ENCODE measurements at regions not wholly inside any gene's neighbourhood (a gene's known extent, or its start where the extent isn't known, plus 50 kb on each side); places are given as distances from the start of the nearest gene placed in this dataset.

- H3K9me3 ChIP-seq (ENCODE audit: insufficient read depth, low read depth, low read length), result 0 out of 2 replicates have a peak, but pooled peaks cover 6% of the 10 kb centered on the region
- H3K27me3 ChIP-seq (ENCODE audit: insufficient read depth, low read length), result no peaks in the 10 kb centered on the region
- H3K36me3 ChIP-seq (ENCODE audit: insufficient read depth, low read depth, low read length), result no peaks in the 10 kb centered on the region
- no peak overlapping the region for H3K27ac ChIP-seq (ENCODE audit: low read length)
- no peak overlapping the region for H3K4me3 ChIP-seq (ENCODE audit: low read length)
- no peak overlapping the region for H3K9ac ChIP-seq (ENCODE audit: low read depth, low read length)
- no peaks in the 10 kb centered on the region for H3K4me1 ChIP-seq (ENCODE audit: insufficient read depth, low read length)
These were observed 54.9 kb upstream of the ZBTB18 start for GRCh38 chr1:243996223-243996622.

GRCh38 chr1:243991650-243992049 is 59.4 kb upstream of the ZBTB18 start:
- Histone ChIP-seq H3K36me3 (ENCODE audit: insufficient read depth, low read depth, low read length) (no peaks in the 10 kb centered on the region), H3K4me3 (ENCODE audit: low read length) (no peak overlapping the region), H3K9me3 (ENCODE audit: insufficient read depth, low read depth, low read length) (0 out of 2 replicates have a peak, but pooled peaks cover 6% of the 10 kb centered on the region), H3K9ac (ENCODE audit: low read depth, low read length) (no peak overlapping the region), H3K27ac (ENCODE audit: low read length) (no peak overlapping the region), H3K27me3 (ENCODE audit: insufficient read depth, low read length) (no peaks in the 10 kb centered on the region), H3K4me1 (ENCODE audit: insufficient read depth, low read length) (no peaks in the 10 kb centered on the region)

DNA sequence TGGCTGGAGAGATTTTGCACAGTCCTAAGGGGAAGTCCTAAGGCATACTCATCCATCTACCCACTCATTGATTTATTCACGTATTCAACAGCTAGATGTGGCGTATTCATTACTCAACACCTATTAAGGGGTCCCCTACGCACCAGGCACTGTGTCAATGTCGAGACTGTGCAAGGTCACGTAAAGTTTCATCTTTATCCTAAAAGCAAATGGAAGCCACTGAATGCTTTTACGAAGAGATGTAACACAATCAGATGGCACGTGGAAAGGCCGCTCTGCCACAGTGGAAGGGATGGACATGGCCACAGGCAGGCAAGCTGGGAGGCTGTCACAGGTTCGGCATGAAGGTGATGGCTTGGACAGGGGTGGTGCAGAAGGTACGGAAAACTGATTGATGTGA is 66.3 kb upstream of the ZBTB18 start:
- Histone ChIP-seq H3K4me3 (ENCODE audit: low read length) (no peak overlapping the region), H3K9me3 (ENCODE audit: insufficient read depth, low read depth, low read length) (no peaks in the 10 kb centered on the region), H3K27ac (ENCODE audit: low read length) (no peak overlapping the region), H3K9ac (ENCODE audit: low read depth, low read length) (no peak overlapping the region), H3K27me3 (ENCODE audit: insufficient read depth, low read length) (no peaks in the 10 kb centered on the region), H3K4me1 (ENCODE audit: insufficient read depth, low read length) (no peaks in the 10 kb centered on the region), H3K36me3 (ENCODE audit: insufficient read depth, low read depth, low read length) (no peaks in the 10 kb centered on the region)

DNA sequence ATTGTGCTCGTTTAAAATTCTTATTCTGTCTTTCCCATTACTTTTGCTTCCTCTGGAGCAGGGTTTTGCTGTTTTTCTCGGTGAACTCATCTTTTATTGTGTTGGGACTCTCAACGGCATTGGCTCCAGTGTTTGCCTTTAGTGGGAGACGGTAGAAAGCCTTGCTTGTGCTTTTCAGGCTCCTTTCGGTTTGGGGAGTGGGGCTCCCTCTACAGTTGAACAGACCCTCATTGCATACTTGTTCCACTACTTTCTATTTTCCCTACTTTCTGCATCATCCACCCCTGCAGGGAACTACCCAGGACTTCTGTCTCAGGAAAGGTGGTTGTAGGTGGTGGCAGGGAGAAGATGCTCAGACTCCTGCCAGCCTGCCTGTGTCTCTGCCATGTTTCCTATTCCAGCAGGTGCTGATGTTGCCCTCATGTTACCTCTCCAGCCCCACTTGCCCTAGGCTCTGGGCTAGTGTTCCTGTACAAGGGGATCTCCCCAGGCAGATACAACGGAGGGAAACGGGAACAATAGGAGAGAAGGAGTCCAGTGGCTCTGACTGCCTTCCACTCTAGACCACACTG is 68.5 kb upstream of the ZBTB18 start:
- no peaks in the 10 kb centered on the region for H3K27me3 ChIP-seq (ENCODE audit: insufficient read depth, low read length)
- no peaks in the 10 kb centered on the region for H3K36me3 ChIP-seq (ENCODE audit: insufficient read depth, low read depth, low read length)
- no peaks in the 10 kb centered on the region for H3K9me3 ChIP-seq (ENCODE audit: insufficient read depth, low read depth, low read length)
- no peak overlapping the region for H3K9ac ChIP-seq (ENCODE audit: low read depth, low read length)
- no peak overlapping the region for H3K27ac ChIP-seq (ENCODE audit: low read length)
- H3K4me1 ChIP-seq (ENCODE audit: insufficient read depth, low read length), result no peaks in the 10 kb centered on the region
- no peak overlapping the region for H3K4me3 ChIP-seq (ENCODE audit: low read length)

DNA sequence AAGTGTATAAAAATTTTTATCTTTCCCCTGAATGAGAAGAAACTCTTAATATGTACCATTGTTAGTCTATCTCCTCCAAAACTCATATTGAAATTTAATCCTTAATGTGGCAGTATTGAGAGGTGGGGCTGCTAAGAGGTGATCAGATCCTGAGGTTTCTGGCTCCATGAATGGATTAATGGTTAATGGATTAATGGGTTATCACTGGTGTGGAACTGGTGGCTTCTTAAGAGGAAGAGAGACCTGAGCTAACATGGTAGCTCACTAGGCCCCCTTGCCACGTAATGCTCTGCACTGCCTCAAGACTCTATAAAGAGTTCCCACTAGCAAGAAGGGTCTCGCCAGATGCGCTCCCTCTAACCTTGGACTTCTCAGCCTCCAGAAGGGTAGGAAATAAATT is 70.6 kb upstream of the ZBTB18 start:
- Histone ChIP-seq H3K27ac (ENCODE audit: low read length) (no peak overlapping the region), H3K27me3 (ENCODE audit: insufficient read depth, low read length) (no peaks in the 10 kb centered on the region), H3K4me1 (ENCODE audit: insufficient read depth, low read length) (no peaks in the 10 kb centered on the region), H3K36me3 (ENCODE audit: insufficient read depth, low read depth, low read length) (no peaks in the 10 kb centered on the region), H3K9ac (ENCODE audit: low read depth, low read length) (no peak overlapping the region), H3K9me3 (ENCODE audit: insufficient read depth, low read depth, low read length) (no peaks in the 10 kb centered on the region), H3K4me3 (ENCODE audit: low read length) (no peak overlapping the region)

GRCh38 chr1:243980071-243980470 is 71.0 kb upstream of the ZBTB18 start:
- H3K9me3 ChIP-seq (ENCODE audit: insufficient read depth, low read depth, low read length), result no peaks in the 10 kb centered on the region
- no peaks in the 10 kb centered on the region for H3K27me3 ChIP-seq (ENCODE audit: insufficient read depth, low read length)
- H3K9ac ChIP-seq (ENCODE audit: low read depth, low read length), result no peak overlapping the region
- H3K4me3 ChIP-seq (ENCODE audit: low read length), result no peak overlapping the region
- H3K27ac ChIP-seq (ENCODE audit: low read length), result no peak overlapping the region
- H3K36me3 ChIP-seq (ENCODE audit: insufficient read depth, low read depth, low read length), result no peaks in the 10 kb centered on the region
- no peaks in the 10 kb centered on the region for H3K4me1 ChIP-seq (ENCODE audit: insufficient read depth, low read length)

GRCh38 chr1:243979396-243979795 is 71.7 kb upstream of the ZBTB18 start:
- Histone ChIP-seq H3K36me3 (ENCODE audit: insufficient read depth, low read depth, low read length) (no peaks in the 10 kb centered on the region), H3K9me3 (ENCODE audit: insufficient read depth, low read depth, low read length) (no peaks in the 10 kb centered on the region), H3K9ac (ENCODE audit: low read depth, low read length) (no peak overlapping the region), H3K27ac (ENCODE audit: low read length) (no peak overlapping the region), H3K27me3 (ENCODE audit: insufficient read depth, low read length) (no peaks in the 10 kb centered on the region), H3K4me1 (ENCODE audit: insufficient read depth, low read length) (no peaks in the 10 kb centered on the region), H3K4me3 (ENCODE audit: low read length) (no peak overlapping the region)

GRCh38 chr1:243977094-243977493 is 74.0 kb upstream of the ZBTB18 start:
- Histone ChIP-seq H3K4me3 (ENCODE audit: low read length) (no peak overlapping the region), H3K27me3 (ENCODE audit: insufficient read depth, low read length) (no peaks in the 10 kb centered on the region), H3K9ac (ENCODE audit: low read depth, low read length) (no peak overlapping the region), H3K36me3 (ENCODE audit: insufficient read depth, low read depth, low read length) (no peaks in the 10 kb centered on the region), H3K27ac (ENCODE audit: low read length) (no peak overlapping the region), H3K4me1 (ENCODE audit: insufficient read depth, low read length) (no peaks in the 10 kb centered on the region), H3K9me3 (ENCODE audit: insufficient read depth, low read depth, low read length) (no peaks in the 10 kb centered on the region)

DNA sequence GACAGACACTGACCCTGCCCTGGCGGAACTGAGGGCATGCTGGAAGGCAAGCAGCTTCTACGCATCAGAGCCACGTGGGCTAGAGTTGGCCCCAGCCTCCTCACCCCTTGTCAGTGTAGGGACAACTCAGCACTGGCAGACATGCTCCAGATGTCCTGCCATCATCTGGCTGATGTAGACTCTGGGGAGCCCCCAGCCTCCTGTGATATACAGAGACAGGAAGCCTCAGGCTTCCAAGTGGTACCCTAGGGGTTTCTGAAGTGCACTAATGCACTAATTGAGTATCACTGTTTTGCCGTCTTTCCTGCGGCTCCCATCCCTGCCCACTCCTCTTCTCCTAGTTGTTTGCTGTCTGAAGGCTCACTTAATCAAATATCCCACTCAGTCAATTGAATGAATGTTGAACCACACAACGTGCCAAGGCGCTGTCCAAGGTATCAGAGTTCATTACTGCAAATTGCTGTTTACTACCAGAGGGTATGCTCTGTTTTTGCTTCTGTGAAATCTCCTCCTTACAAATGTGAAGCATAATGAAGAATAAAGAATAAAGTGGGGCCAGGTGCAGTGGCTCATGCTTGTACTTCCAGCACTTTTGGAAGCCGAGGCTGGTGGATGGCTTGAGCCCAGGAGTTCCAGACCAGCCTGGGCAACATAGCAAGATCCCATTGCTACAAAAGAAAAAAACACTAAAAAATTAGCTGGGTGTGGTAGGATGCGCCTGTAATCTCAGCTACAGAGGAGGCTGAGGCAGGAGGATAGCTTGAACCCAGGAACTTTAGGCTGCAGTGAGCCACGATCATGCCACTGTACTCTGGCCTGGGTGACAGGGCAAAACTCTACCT is 76.4 kb upstream of the ZBTB18 start:
- no peak overlapping the region for H3K4me3 ChIP-seq (ENCODE audit: low read length)
- no peaks in the 10 kb centered on the region for H3K36me3 ChIP-seq (ENCODE audit: insufficient read depth, low read depth, low read length)
- no peak overlapping the region for H3K9ac ChIP-seq (ENCODE audit: low read depth, low read length)
- H3K4me1 ChIP-seq (ENCODE audit: insufficient read depth, low read length), result no peaks in the 10 kb centered on the region
- H3K27ac ChIP-seq (ENCODE audit: low read length), result no peak overlapping the region
- no peaks in the 10 kb centered on the region for H3K9me3 ChIP-seq (ENCODE audit: insufficient read depth, low read depth, low read length)
- no peaks in the 10 kb centered on the region for H3K27me3 ChIP-seq (ENCODE audit: insufficient read depth, low read length)

DNA sequence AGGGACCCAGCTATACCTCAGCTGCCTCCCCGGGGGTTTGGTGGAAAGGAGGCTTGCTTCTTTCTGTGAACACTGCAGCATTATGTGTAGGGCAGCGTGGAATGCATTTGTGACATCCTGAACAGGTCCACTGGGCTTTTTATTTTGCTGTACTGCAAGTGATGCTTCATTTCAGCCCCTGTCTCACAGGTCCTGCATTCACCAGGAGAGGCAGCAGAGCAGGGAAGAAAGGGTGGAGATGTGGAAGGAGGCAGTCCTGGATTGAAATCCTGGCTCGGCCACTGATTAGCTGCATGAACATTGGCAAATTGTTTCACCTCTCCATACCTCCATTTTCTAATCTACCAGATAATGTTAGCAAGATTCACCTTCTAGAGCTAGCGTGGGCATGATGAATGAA is 77.9 kb upstream of the ZBTB18 start:
- H3K4me3 ChIP-seq (ENCODE audit: low read length), result no peak overlapping the region
- H3K9ac ChIP-seq (ENCODE audit: low read depth, low read length), result no peak overlapping the region
- no peaks in the 10 kb centered on the region for H3K27me3 ChIP-seq (ENCODE audit: insufficient read depth, low read length)
- no peaks in the 10 kb centered on the region for H3K36me3 ChIP-seq (ENCODE audit: insufficient read depth, low read depth, low read length)
- no peak overlapping the region for H3K27ac ChIP-seq (ENCODE audit: low read length)
- H3K4me1 ChIP-seq (ENCODE audit: insufficient read depth, low read length), result peaks cover 10% of the 10 kb centered on the region
- no peaks in the 10 kb centered on the region for H3K9me3 ChIP-seq (ENCODE audit: insufficient read depth, low read depth, low read length)

GRCh38 chr1:243970077-243970476 is 81.0 kb upstream of the ZBTB18 start:
- peaks cover 10% of the 10 kb centered on the region for H3K4me1 ChIP-seq (ENCODE audit: insufficient read depth, low read length)
- H3K27ac ChIP-seq (ENCODE audit: low read length), result no peak overlapping the region
- H3K9me3 ChIP-seq (ENCODE audit: insufficient read depth, low read depth, low read length), result no peaks in the 10 kb centered on the region
- no peak overlapping the region for H3K4me3 ChIP-seq (ENCODE audit: low read length)
- no peaks in the 10 kb centered on the region for H3K27me3 ChIP-seq (ENCODE audit: insufficient read depth, low read length)
- H3K9ac ChIP-seq (ENCODE audit: low read depth, low read length), result no peak overlapping the region
- no peaks in the 10 kb centered on the region for H3K36me3 ChIP-seq (ENCODE audit: insufficient read depth, low read depth, low read length)

GRCh38 chr1:243968413-243968812 is 82.7 kb upstream of the ZBTB18 start:
- Histone ChIP-seq H3K27me3 (ENCODE audit: insufficient read depth, low read length) (no peaks in the 10 kb centered on the region), H3K4me1 (ENCODE audit: insufficient read depth, low read length) (peaks cover 10% of the 10 kb centered on the region), H3K27ac (ENCODE audit: low read length) (no peak overlapping the region), H3K9me3 (ENCODE audit: insufficient read depth, low read depth, low read length) (no peaks in the 10 kb centered on the region), H3K36me3 (ENCODE audit: insufficient read depth, low read depth, low read length) (no peaks in the 10 kb centered on the region), H3K4me3 (ENCODE audit: low read length) (no peak overlapping the region), H3K9ac (ENCODE audit: low read depth, low read length) (peak overlapping the region; percentile 10; the same call in 1 of the 2 replicates)

All from iPS-20b (cell line).